ENCODE measurements at regions not wholly inside any gene's neighbourhood (a gene's known extent, or its start where the extent isn't known, plus 50 kb on each side); places are given as distances from the start of the nearest gene placed in this dataset.
"Not testable (repeated sequence)": the region's sequence is repeated elsewhere in the genome, so short reads cannot be mapped to it uniquely, and the experiment has no call there.

- DNase-seq (ENCODE audit: low read depth) = no peak
Observed at GRCh38 chr7:114279901-114280300, 134.7 kb upstream of the FOXP2 start.

GRCh38 chr7:114273218-114273617 lies 141.4 kb upstream of the FOXP2 start:
- no peak for DNase-seq (ENCODE audit: low read depth)

GRCh38 chr7:114269714-114270113 lies 144.9 kb upstream of the FOXP2 start:
- no peak for DNase-seq (ENCODE audit: low read depth)

- not testable (repeated sequence) for DNase-seq (ENCODE audit: low read depth)
Observed at GRCh38 chr7:114267550-114267949, 147.1 kb upstream of the FOXP2 start.

GRCh38 chr7:114264023-114264422 lies 150.6 kb upstream of the FOXP2 start:
- DNase-seq (ENCODE audit: low read depth) = no peak

GRCh38 chr7:114263219-114263618 lies 151.4 kb upstream of the FOXP2 start:
- no peak for DNase-seq (ENCODE audit: low read depth)

GRCh38 chr7:114255404-114255841 lies 159.2 kb upstream of the FOXP2 start:
- no peak for DNase-seq (ENCODE audit: low read depth)

GRCh38 chr7:114243646-114244045 lies 171.0 kb upstream of the FOXP2 start:
- DNase-seq (ENCODE audit: low read depth) = no peak

- DNase-seq (ENCODE audit: low read depth) = no peak
Observed at GRCh38 chr7:114242992-114243507, 171.6 kb upstream of the FOXP2 start.

- DNase-seq (ENCODE audit: low read depth) = no peak
Observed at GRCh38 chr7:114229246-114229645, 185.4 kb upstream of the FOXP2 start.

- DNase-seq (ENCODE audit: low read depth) = no peak
Observed at GRCh38 chr7:114225784-114226183, 188.8 kb upstream of the FOXP2 start.

- no peak for DNase-seq (ENCODE audit: low read depth)
Observed at GRCh38 chr7:114218283-114218682, 196.3 kb upstream of the FOXP2 start.

GRCh38 chr7:114217026-114217806 lies 197.4 kb upstream of the FOXP2 start:
- DNase-seq (ENCODE audit: low read depth) = no peak

- no peak for DNase-seq (ENCODE audit: low read depth)
Observed at GRCh38 chr7:114214466-114214865, 200.1 kb upstream of the FOXP2 start.

GRCh38 chr7:114212721-114213429 lies 201.7 kb upstream of the FOXP2 start:
- DNase-seq (ENCODE audit: low read depth) = no peak

GRCh38 chr7:114209968-114210367 lies 204.6 kb upstream of the FOXP2 start:
- no peak for DNase-seq (ENCODE audit: low read depth)

- DNase-seq (ENCODE audit: low read depth) = no peak
Observed at GRCh38 chr7:114206688-114207087, 207.9 kb upstream of the FOXP2 start.

GRCh38 chr7:114196517-114196916 lies 218.1 kb upstream of the FOXP2 start:
- no peak for DNase-seq (ENCODE audit: low read depth)

GRCh38 chr7:114190387-114190786 lies 224.2 kb upstream of the FOXP2 start:
- no peak for DNase-seq (ENCODE audit: low read depth)

- DNase-seq (ENCODE audit: low read depth) = no peak
Observed at GRCh38 chr7:114183311-114184088, 231.1 kb upstream of the FOXP2 start.

- DNase-seq (ENCODE audit: low read depth) = no peak
Observed at GRCh38 chr7:114182837-114183236, 231.8 kb upstream of the FOXP2 start.

GRCh38 chr7:114181280-114181679 lies 233.3 kb upstream of the FOXP2 start:
- no peak for DNase-seq (ENCODE audit: low read depth)

All from GM04504 (cell line).